Body of pancreas (tissue), 4 donors: ENCODE measurements at regions not wholly inside any gene's neighbourhood (a gene's known extent, or its start where the extent isn't known, plus 50 kb on each side); places are given as distances from the start of the nearest gene placed in this dataset.

ENCODE experiments used
- ATAC-seq: fragments of 150-250 bp; one replicate; pipeline ENCODE4 v1.9.1; 2016
- DNase-seq, 4 donors: peaks; one replicate each; pipeline ENCODE4 v3.0.0-alpha.2; 2019
- H3K27ac ChIP-seq, 4 donors: fragments of 200-600 bp; sonication (generic); 1 replicate in 3 of 4; 2 replicates in 1 of 4; pipeline versions ENCODE4 v1.5.1 to v1.6.1; 2016 to 2019; ENCODE audit warnings: mild to moderate bottlenecking in 1 of 4, mixed read lengths in 1 of 4, moderate library complexity in 1 of 4
- H3K27me3 ChIP-seq, 2 donors: fragments of 200-600 bp; sonication (generic); one replicate each; pipeline ENCODE4 v1.6.0; 2016; ENCODE audit warnings: mild to moderate bottlenecking in 1 of 2
- H3K36me3 ChIP-seq, 2 donors: fragments of 200-600 bp; sonication (generic); replicated peaks in 1 of 2; 2 replicates each; pipeline ENCODE4 v1.5.1; 2016; ENCODE audit warnings: low read depth in 2 of 2; ENCODE audit not compliant: insufficient read depth in 1 of 2
- H3K4me1 ChIP-seq: fragments of 200-600 bp; sonication (generic); one replicate; pipeline ENCODE4 v1.6.0; 2016
- H3K4me3 ChIP-seq, 2 donors: fragments of 200-600 bp; sonication (generic); 1 replicate in 1 of 2; 2 replicates in 1 of 2; pipeline ENCODE4 v1.5.1; 2016 to 2019
- H3K9me3 ChIP-seq, 3 donors: fragments of 200-600 bp; sonication (generic); 1 replicate in 2 of 3; 2 replicates in 1 of 3; pipeline ENCODE4 v1.5.1; 2016
- POLR2A ChIP-seq, 3 donors: fragments of 450-650 bp; IDR thresholded peaks; one replicate each; pipeline ENCODE4 v1.6.1; 2016; ENCODE audit warnings: antibody characterized with exemption in 3 of 3, mild to moderate bottlenecking in 2 of 3
- WGBS, 2 donors: methylation state at CpG; one replicate each; pipeline ENCODE4 v1.1.5; 2017; 5-methylcytosine and 5-hydroxymethylcytosine counted together
- intact Hi-C: fragments of 100-400 bp; cut with DNase I; formaldehyde crosslinking; loops from one replicate; pipeline ENCODE4 v1.15.1; 2023
- TF ChIP-seq, protein P1 (sequence below), 7 experiments: fragments of 450-650 bp in 4 of 7; fragments of 200-600 bp in 3 of 7; sonication (generic) in 3 of 7; IDR thresholded peaks; one replicate each; pipeline ENCODE4 v1.5.1; 2016 to 2019; ENCODE audit warnings: antibody characterized with exemption in 7 of 7

- Histone ChIP-seq H3K36me3 (no peaks in the 10 kb centered on the region), H3K27ac (no peak overlapping the region), H3K27me3 (no peaks in the 10 kb centered on the region), H3K4me1 (no peaks in the 10 kb centered on the region), H3K4me3 (no peak overlapping the region), H3K9me3 (no peaks in the 10 kb centered on the region)
- no peak for DNase-seq
- ATAC-seq: no peak
- intact Hi-C loops: no loop called here
- no peak for TF ChIP-seq POLR2A (IDR thresholded peaks at IDR 0.05)
- TF ChIP-seq, protein P1, sequence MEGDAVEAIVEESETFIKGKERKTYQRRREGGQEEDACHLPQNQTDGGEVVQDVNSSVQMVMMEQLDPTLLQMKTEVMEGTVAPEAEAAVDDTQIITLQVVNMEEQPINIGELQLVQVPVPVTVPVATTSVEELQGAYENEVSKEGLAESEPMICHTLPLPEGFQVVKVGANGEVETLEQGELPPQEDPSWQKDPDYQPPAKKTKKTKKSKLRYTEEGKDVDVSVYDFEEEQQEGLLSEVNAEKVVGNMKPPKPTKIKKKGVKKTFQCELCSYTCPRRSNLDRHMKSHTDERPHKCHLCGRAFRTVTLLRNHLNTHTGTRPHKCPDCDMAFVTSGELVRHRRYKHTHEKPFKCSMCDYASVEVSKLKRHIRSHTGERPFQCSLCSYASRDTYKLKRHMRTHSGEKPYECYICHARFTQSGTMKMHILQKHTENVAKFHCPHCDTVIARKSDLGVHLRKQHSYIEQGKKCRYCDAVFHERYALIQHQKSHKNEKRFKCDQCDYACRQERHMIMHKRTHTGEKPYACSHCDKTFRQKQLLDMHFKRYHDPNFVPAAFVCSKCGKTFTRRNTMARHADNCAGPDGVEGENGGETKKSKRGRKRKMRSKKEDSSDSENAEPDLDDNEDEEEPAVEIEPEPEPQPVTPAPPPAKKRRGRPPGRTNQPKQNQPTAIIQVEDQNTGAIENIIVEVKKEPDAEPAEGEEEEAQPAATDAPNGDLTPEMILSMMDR (IDR thresholded peaks at IDR 0.05): no peak
Observed at GRCh38 chr7:136342251-136342650, 365.1 kb upstream of the MTPN start.

DNA sequence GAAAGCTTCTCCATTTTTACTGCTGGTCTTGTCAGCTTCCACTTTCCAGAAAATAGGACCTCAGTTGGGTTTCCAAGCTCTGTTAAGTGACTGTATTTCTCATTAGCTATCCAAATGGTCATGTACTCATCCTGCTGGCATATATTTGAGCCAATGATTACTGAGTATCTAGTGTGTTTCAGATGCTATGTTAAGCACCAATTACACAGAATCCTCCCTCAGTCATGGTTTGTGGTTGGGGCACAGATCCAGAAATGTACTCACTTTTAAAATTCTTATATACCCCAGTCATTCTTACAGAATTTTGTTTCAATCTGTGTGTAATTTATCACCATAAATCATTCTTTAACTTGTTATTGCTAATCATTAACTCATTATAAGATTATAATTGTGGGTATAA is 362.3 kb upstream of the MTPN start:
- no peaks in the 10 kb centered on the region for H3K4me1 ChIP-seq
- DNase-seq (no peak), ATAC-seq (no peak)
- intact Hi-C loops: no loop called here
- H3K4me3 ChIP-seq: no peak overlapping the region
- no peak overlapping the region for H3K27ac ChIP-seq
- no peaks in the 10 kb centered on the region for H3K27me3 ChIP-seq
- TF ChIP-seq, protein P1 (IDR thresholded peaks at IDR 0.05): no peak
- TF ChIP-seq POLR2A (IDR thresholded peaks at IDR 0.05): no peak
- H3K36me3 ChIP-seq: no peaks in the 10 kb centered on the region
- no peaks in the 10 kb centered on the region for H3K9me3 ChIP-seq

DNA sequence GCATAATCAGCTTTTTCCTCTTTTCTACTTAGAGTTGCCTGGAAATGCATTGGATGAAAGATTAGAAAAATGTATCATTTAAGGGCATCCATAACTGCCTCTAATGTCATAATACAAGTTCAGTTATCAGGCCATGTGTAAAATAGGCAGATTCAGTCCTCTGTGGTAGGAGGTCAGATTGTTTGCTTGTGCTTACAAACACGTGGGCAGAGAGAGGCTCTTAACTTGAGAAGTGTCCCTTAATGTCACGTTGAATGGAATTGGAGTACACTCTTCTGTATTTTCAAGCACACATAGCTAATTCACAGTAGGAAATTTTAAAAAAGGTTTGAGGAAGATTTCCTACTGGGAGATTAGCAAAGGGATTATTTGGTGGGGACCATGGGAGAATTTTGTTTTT is 359.8 kb upstream of the MTPN start:
- TF ChIP-seq POLR2A (IDR thresholded peaks at IDR 0.05): no peak
- TF ChIP-seq, protein P1 (IDR thresholded peaks at IDR 0.05): no peak
- Histone ChIP-seq H3K27me3 (no peaks in the 10 kb centered on the region), H3K4me3 (no peak overlapping the region), H3K9me3 (no peaks in the 10 kb centered on the region), H3K4me1 (no peaks in the 10 kb centered on the region), H3K36me3 (no peaks in the 10 kb centered on the region), H3K27ac (no peak overlapping the region)
- WGBS, 2 donors: 38 to 45% methylated on average over 2 of the region's 2 CpGs
- no peak for DNase-seq
- intact Hi-C loops: no loop called here
- ATAC-seq: no peak

GRCh38 chr7:136333636-136334035 is 356.5 kb upstream of the MTPN start:
- H3K36me3 ChIP-seq: no peaks in the 10 kb centered on the region
- TF ChIP-seq, protein P1 (IDR thresholded peaks at IDR 0.05): no peak
- TF ChIP-seq POLR2A (IDR thresholded peaks at IDR 0.05): no peak
- H3K27me3 ChIP-seq: no peaks in the 10 kb centered on the region
- DNase-seq (no peak), ATAC-seq (no peak)
- H3K4me1 ChIP-seq: no peaks in the 10 kb centered on the region
- H3K9me3 ChIP-seq: no peaks in the 10 kb centered on the region
- H3K27ac ChIP-seq: no peak overlapping the region
- intact Hi-C loops: no loop called here
- H3K4me3 ChIP-seq: no peak overlapping the region
- 61 to 72% methylated on average over 2 of the region's 2 CpGs for WGBS, 2 donors

DNA sequence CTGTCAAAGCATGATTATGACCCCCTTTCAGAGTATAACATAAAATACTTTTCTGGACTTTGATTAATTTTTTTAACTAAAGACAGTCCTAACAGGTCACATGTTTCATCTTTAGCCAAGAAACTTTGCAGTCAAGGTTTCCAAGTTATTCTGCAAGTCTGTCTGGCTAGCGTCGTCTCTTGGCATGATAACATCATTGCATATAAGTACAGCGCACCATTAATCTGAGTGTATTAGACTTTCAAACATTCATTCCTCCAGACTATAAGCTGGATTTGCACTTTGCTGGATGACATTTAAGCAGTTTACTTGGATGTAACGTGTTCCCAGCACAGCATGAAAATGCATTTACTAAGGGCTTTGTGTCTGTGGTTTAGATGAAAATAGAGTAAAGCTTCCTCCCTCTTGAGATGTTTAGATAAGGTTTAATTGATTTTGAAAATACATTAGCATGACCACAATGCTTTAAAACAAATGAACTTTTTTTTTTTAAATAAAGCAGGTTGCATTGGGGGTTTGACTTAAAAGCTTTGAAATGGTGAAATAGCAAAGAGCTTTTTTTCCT is 349.0 kb upstream of the MTPN start:
- Histone ChIP-seq H3K4me1 (no peaks in the 10 kb centered on the region), H3K9me3 (no peaks in the 10 kb centered on the region), H3K4me3 (no peak overlapping the region), H3K27me3 (no peaks in the 10 kb centered on the region), H3K36me3 (no peaks in the 10 kb centered on the region), H3K27ac (no peak overlapping the region)
- no peak for ATAC-seq
- no peak for DNase-seq
- 38 to 50% methylated on average over 4 of the region's 4 CpGs for WGBS, 2 donors
- intact Hi-C loops: no loop called here
- no peak for TF ChIP-seq POLR2A (IDR thresholded peaks at IDR 0.05)
- TF ChIP-seq, protein P1 (IDR thresholded peaks at IDR 0.05): no peak
